CD4-positive, alpha-beta memory T cell (primary cell): ENCODE measurements at regions not wholly inside any gene's neighbourhood (a gene's known extent, or its start where the extent isn't known, plus 50 kb on each side); places are given as distances from the start of the nearest gene placed in this dataset.

Experiments used
- CTCF ChIA-PET: fragments of 350-600 bp; sonication (Branson Sonifier 250); formaldehyde crosslinking; loops from one replicate; lab custom pipeline; 2021; ENCODE audit warnings: inconsistent platforms; ENCODE audit not compliant: partially characterized antibody; lab: Charles Lee
- POLR2A ChIA-PET: fragments of 350-600 bp; sonication (Branson Sonifier 250); formaldehyde crosslinking; loops from one replicate; lab custom pipeline; 2021; ENCODE audit not compliant: partially characterized antibody; lab: Charles Lee
- DNase-seq, 5 donors: peaks; one replicate each; pipeline versions ENCODE4 v3.0.0 to v3.0.0-alpha.2; 2020 to 2022; ENCODE audit warnings: mixed read lengths in 1 of 5
- H3K27ac ChIP-seq: one replicate; pipeline ENCODE4 v1.7.0; 2013; ENCODE audit warnings: low read depth, low read length
- H3K27me3 ChIP-seq: 2 replicates; pipeline ENCODE4 v1.7.0; 2013; ENCODE audit warnings: mild to moderate bottlenecking, low read length, moderate library complexity; ENCODE audit not compliant: insufficient read depth
- H3K36me3 ChIP-seq: 2 replicates; pipeline ENCODE4 v1.7.0; 2013; ENCODE audit warnings: mild to moderate bottlenecking, low read length, moderate library complexity; ENCODE audit not compliant: insufficient read depth
- H3K4me1 ChIP-seq: 2 replicates; pipeline ENCODE4 v1.7.0; 2013; ENCODE audit warnings: mild to moderate bottlenecking, low read length, moderate library complexity; ENCODE audit not compliant: insufficient read depth
- H3K4me3 ChIP-seq, 2 donors: one replicate each; pipeline ENCODE4 v1.7.0; 2013; ENCODE audit warnings: low read length in 2 of 2, mild to moderate bottlenecking in 1 of 2
- H3K9me3 ChIP-seq, 2 donors: one replicate each; pipeline ENCODE4 v1.7.0; 2013; ENCODE audit warnings: low read length in 2 of 2, control low read depth in 1 of 2; ENCODE audit not compliant: control insufficient read depth in 1 of 2
- H3K27ac Mint-ChIP-seq, 7 donors: one replicate each; pipeline ENCODE4 v1.8.0; 2020 to 2021; ENCODE audit warnings: mixed read lengths in 7 of 7, mild to moderate bottlenecking in 6 of 7, inconsistent platforms in 3 of 7, moderate library complexity in 3 of 7
- H3K27me3 Mint-ChIP-seq, 2 donors: one replicate each; pipeline ENCODE4 v1.8.0; 2020 to 2021; ENCODE audit warnings: mixed read lengths in 2 of 2
- H3K36me3 Mint-ChIP-seq, 2 donors: one replicate each; pipeline ENCODE4 v1.8.0; 2020 to 2021; ENCODE audit warnings: mixed read lengths in 2 of 2, inconsistent platforms in 1 of 2, mild to moderate bottlenecking in 1 of 2
- H3K4me1 Mint-ChIP-seq, 4 donors: one replicate each; pipeline ENCODE4 v1.8.0; 2020 to 2021; ENCODE audit warnings: mixed read lengths in 4 of 4, mild to moderate bottlenecking in 1 of 4
- H3K4me3 Mint-ChIP-seq, 8 donors: one replicate each; pipeline ENCODE4 v1.8.0; 2020 to 2021; ENCODE audit warnings: mixed read lengths in 8 of 8, mild to moderate bottlenecking in 7 of 8, moderate library complexity in 6 of 8, inconsistent platforms in 3 of 8
- H3K9me3 Mint-ChIP-seq, 8 donors: one replicate each; pipeline ENCODE4 v1.8.0; 2020 to 2021; ENCODE audit warnings: mixed read lengths in 8 of 8, mild to moderate bottlenecking in 5 of 8, inconsistent platforms in 3 of 8, moderate library complexity in 1 of 8
- intact Hi-C: fragments of 100-400 bp; cut with micrococcal nuclease; formaldehyde crosslinking; loops from one replicate; pipeline ENCODE4 v1.15.1; 2023

DNA sequence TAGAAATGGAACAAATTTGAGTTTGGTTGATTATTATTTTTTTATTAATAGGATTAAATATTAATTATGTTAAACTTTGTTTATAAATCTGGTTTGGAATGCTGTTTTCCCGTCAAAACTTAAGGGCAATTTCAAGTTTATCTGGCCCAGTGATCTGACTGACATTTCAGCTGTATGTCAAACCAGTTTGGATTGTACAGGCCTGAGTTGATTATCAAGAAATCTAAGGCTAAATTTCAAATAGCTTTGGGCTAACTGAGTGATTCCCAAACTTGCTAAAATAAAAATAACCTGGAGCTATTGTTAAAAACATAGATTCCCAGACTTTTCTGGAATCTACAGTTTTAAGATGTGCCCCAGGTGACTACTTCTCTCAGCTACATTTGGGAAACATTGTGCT, 65.9 kb upstream of the SPOPL start:
- Mint-ChIP-seq H3K36me3 (no peaks in the 10 kb centered on the region), H3K27me3 (no peaks in the 10 kb centered on the region), H3K9me3 (peaks cover 0 to 2% (median 0%) of the 10 kb centered on the region in 8 donors), H3K4me1 (no peaks in the 10 kb centered on the region), H3K27ac (no peak overlapping the region), H3K4me3 (no peak overlapping the region)
- H3K27ac ChIP-seq, result no peak overlapping the region
- no peak for DNase-seq
- POLR2A ChIA-PET, result no interaction called here
- no peak overlapping the region for H3K4me3 ChIP-seq
- CTCF ChIA-PET, result no interaction called here
- intact Hi-C loops, result no loop called here
- H3K9me3 ChIP-seq, result no peaks in the 10 kb centered on the region
- no peaks in the 10 kb centered on the region for H3K27me3 ChIP-seq
- no peaks in the 10 kb centered on the region for H3K36me3 ChIP-seq
- H3K4me1 ChIP-seq, result no peaks in the 10 kb centered on the region

DNA sequence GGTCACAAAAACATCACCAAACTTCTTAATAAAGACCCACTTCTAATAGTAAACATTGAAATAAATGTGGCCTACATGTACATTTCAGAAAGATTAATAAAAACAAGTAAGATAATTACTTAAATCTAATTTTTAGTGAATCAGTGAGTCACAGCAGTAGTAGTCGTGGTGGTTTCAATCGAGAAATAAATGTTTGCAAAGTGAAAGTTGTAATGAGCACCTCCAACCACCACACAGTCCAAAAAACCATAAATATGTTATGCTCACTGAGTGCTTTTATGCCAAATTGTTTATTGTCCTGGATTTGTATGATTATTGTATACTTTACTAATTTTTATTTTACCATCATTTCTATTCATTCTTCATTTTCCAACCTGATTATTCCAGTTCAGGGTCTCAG, 61.8 kb upstream of the SPOPL start:
- peaks cover 0 to 2% (median 0%) of the 10 kb centered on the region in 8 donors for H3K9me3 Mint-ChIP-seq
- intact Hi-C loops, result no loop called here
- H3K4me3 ChIP-seq, result no peak overlapping the region
- H3K4me3 Mint-ChIP-seq, result no peak overlapping the region
- H3K27me3 Mint-ChIP-seq, result no peaks in the 10 kb centered on the region
- H3K36me3 ChIP-seq, result no peaks in the 10 kb centered on the region
- CTCF ChIA-PET, result no interaction called here
- DNase-seq, result no peak
- POLR2A ChIA-PET, result no interaction called here
- H3K9me3 ChIP-seq, result no peaks in the 10 kb centered on the region
- H3K27ac Mint-ChIP-seq, result no peak overlapping the region
- no peaks in the 10 kb centered on the region for H3K4me1 Mint-ChIP-seq
- H3K36me3 Mint-ChIP-seq, result no peaks in the 10 kb centered on the region
- no peak overlapping the region for H3K27ac ChIP-seq
- H3K4me1 ChIP-seq, result no peaks in the 10 kb centered on the region
- no peaks in the 10 kb centered on the region for H3K27me3 ChIP-seq

- intact Hi-C loops, result no loop called here
- Histone ChIP-seq H3K27ac (no peak overlapping the region), H3K36me3 (no peaks in the 10 kb centered on the region), H3K9me3 (no peaks in the 10 kb centered on the region), H3K27me3 (no peaks in the 10 kb centered on the region), H3K4me1 (no peaks in the 10 kb centered on the region), H3K4me3 (no peak overlapping the region)
- POLR2A ChIA-PET, result no interaction called here
- H3K27ac Mint-ChIP-seq, result peak overlapping the region in 1 of 7 donors; percentile 43
- H3K36me3 Mint-ChIP-seq, result no peaks in the 10 kb centered on the region
- H3K27me3 Mint-ChIP-seq, result no peaks in the 10 kb centered on the region
- no peak for DNase-seq
- H3K9me3 Mint-ChIP-seq, result peaks cover 0 to 2% (median 0%) of the 10 kb centered on the region in 8 donors
- H3K4me1 Mint-ChIP-seq, result no peaks in the 10 kb centered on the region
- CTCF ChIA-PET, result no interaction called here
- H3K4me3 Mint-ChIP-seq, result no peak overlapping the region
These were observed 60.8 kb upstream of the SPOPL start for GRCh38 chr2:138440759-138441158.

DNA sequence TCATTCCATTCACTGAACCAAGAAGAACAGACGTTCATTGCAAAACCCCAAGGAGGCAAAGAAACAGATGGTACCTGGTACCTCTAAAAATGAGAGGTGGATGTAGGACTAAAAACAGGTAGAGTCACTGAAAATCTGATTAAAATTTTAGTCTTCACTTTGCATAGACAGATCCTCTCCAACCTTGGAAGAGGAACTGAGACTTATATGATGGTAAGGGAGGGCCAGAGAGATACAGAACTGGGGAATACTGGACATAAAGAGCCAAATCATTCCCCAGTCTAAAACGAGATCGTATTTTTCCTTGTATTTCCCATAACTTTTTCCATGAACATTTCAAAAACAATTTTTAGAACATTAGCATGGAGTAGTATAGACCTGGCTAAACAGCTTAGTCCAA, 59.7 kb upstream of the SPOPL start:
- intact Hi-C loops, result no loop called here
- Mint-ChIP-seq H3K4me3 (no peak overlapping the region), H3K36me3 (no peaks in the 10 kb centered on the region), H3K4me1 (no peaks in the 10 kb centered on the region), H3K27ac (no peak overlapping the region), H3K9me3 (no peaks in the 10 kb centered on the region), H3K27me3 (no peaks in the 10 kb centered on the region)
- Histone ChIP-seq H3K27me3 (no peaks in the 10 kb centered on the region), H3K27ac (no peak overlapping the region), H3K4me3 (no peak overlapping the region), H3K4me1 (no peaks in the 10 kb centered on the region), H3K36me3 (no peaks in the 10 kb centered on the region), H3K9me3 (no peaks in the 10 kb centered on the region)
- DNase-seq, result no peak
- POLR2A ChIA-PET, result no interaction called here
- CTCF ChIA-PET, result no interaction called here

DNA sequence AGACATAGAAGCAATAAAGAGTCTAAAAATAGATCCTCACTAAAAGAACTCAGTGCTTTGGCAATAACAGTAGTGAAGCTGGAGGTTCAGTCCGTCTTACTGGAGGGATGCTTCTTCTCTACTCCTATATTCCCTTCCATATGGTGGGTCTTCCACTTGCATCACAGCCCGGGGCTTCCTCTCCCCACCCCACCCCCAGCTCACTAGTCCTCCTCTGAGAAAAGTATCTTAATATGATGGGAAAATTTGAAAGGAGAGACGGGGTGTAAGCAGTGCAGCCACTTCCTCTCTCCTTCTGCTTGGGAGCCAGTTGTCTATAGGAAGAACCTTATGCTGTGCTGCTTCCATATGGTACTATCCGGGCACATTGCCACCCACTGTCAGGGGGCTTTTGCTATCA, 57.2 kb upstream of the SPOPL start:
- Mint-ChIP-seq H3K4me3 (no peak overlapping the region), H3K27me3 (no peaks in the 10 kb centered on the region), H3K27ac (no peak overlapping the region), H3K4me1 (no peaks in the 10 kb centered on the region), H3K9me3 (no peaks in the 10 kb centered on the region), H3K36me3 (no peaks in the 10 kb centered on the region)
- DNase-seq, result no peak
- ChIA-PET POLR2A (no interaction called here), CTCF (no interaction called here)
- Histone ChIP-seq H3K4me1 (no peaks in the 10 kb centered on the region), H3K27ac (no peak overlapping the region), H3K9me3 (no peaks in the 10 kb centered on the region), H3K27me3 (no peaks in the 10 kb centered on the region), H3K36me3 (no peaks in the 10 kb centered on the region), H3K4me3 (no peak overlapping the region)
- intact Hi-C loops, result no loop called here

- CTCF ChIA-PET, result no interaction called here
- H3K36me3 Mint-ChIP-seq, result no peaks in the 10 kb centered on the region
- H3K4me1 Mint-ChIP-seq, result no peaks in the 10 kb centered on the region
- no peaks in the 10 kb centered on the region for H3K9me3 Mint-ChIP-seq
- POLR2A ChIA-PET, result no interaction called here
- no peak overlapping the region for H3K4me3 Mint-ChIP-seq
- intact Hi-C loops, result no loop called here
- no peak for DNase-seq
- H3K27ac Mint-ChIP-seq, result no peak overlapping the region
- Histone ChIP-seq H3K27me3 (no peaks in the 10 kb centered on the region), H3K4me1 (no peaks in the 10 kb centered on the region), H3K4me3 (no peak overlapping the region), H3K27ac (no peak overlapping the region), H3K9me3 (no peaks in the 10 kb centered on the region), H3K36me3 (no peaks in the 10 kb centered on the region)
- H3K27me3 Mint-ChIP-seq, result no peaks in the 10 kb centered on the region
These were observed 56.3 kb upstream of the SPOPL start for GRCh38 chr2:138445227-138445626.

DNA sequence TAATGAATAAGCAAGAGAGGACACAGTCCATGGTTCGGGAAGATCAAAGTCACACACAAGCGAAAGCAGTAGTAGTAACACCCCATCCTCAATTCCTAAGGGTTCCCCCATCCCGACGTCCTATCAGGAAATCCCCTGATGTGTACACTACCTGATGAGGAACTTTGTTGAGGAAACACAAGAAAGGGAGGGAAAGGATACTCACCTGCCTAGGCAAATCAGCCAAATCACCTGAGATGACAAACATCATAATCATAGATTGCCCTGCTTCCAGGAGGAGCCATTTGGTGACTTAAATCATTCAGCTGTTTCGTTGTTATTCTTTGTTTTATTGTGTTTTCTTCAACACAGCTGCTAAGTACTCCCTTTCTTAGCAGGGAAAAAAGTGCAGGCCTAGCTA, 55.5 kb upstream of the SPOPL start:
- Mint-ChIP-seq H3K9me3 (no peaks in the 10 kb centered on the region), H3K4me1 (no peaks in the 10 kb centered on the region), H3K36me3 (no peaks in the 10 kb centered on the region), H3K27ac (no peak overlapping the region), H3K27me3 (no peaks in the 10 kb centered on the region), H3K4me3 (no peak overlapping the region)
- H3K4me3 ChIP-seq, result no peak overlapping the region
- ChIA-PET POLR2A (no interaction called here), CTCF (no interaction called here)
- H3K36me3 ChIP-seq, result no peaks in the 10 kb centered on the region
- DNase-seq, result no peak
- intact Hi-C loops, result no loop called here
- H3K4me1 ChIP-seq, result no peaks in the 10 kb centered on the region
- no peaks in the 10 kb centered on the region for H3K27me3 ChIP-seq
- no peaks in the 10 kb centered on the region for H3K9me3 ChIP-seq
- no peak overlapping the region for H3K27ac ChIP-seq

DNA sequence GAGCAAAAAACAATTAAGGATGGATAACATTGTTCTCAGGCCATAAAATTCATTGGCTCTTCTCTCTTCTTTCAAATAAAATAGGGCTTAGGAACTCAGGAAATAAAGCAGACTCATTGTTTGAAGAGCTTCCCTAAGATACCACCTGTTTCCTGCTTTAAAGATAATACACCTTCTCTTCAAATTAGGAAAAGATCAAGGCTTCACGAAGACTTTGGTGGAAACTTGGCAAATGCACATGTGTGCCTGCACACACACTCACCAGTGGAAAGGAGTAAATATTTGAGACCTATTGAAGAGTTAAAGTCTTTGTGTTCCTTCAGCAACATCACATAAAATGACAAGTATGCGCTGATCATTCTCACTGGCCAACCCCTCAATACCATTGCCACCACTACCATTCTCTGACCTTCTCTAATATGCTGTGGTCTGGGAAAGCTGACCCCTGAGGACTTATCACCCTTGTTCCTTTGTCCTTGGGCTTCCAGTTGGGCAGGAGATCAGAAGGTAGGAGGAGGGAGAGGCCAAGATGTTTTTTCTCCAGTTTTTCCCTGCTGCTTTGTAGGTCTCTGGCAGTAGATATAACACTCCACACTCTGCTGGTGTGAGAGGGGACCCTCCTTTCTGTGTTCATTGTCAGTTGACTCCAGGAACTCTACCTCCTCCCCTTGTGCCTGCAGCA, 53.5 kb upstream of the SPOPL start:
- Histone ChIP-seq H3K27me3 (no peaks in the 10 kb centered on the region), H3K36me3 (no peaks in the 10 kb centered on the region), H3K27ac (no peak overlapping the region), H3K9me3 (no peaks in the 10 kb centered on the region), H3K4me1 (no peaks in the 10 kb centered on the region), H3K4me3 (no peak overlapping the region)
- H3K27ac Mint-ChIP-seq, result no peak overlapping the region
- intact Hi-C loops, result no loop called here
- no peaks in the 10 kb centered on the region for H3K4me1 Mint-ChIP-seq
- no peak for DNase-seq
- H3K4me3 Mint-ChIP-seq, result no peak overlapping the region
- ChIA-PET POLR2A (no interaction called here), CTCF (no interaction called here)
- H3K36me3 Mint-ChIP-seq, result no peaks in the 10 kb centered on the region
- H3K9me3 Mint-ChIP-seq, result no peaks in the 10 kb centered on the region
- no peaks in the 10 kb centered on the region for H3K27me3 Mint-ChIP-seq
